K562 (cell line): ENCODE measurements at regions not wholly inside any gene's neighbourhood (a gene's known extent, or its start where the extent isn't known, plus 50 kb on each side); places are given as distances from the start of the nearest gene placed in this dataset.
A peak's percentile ranks its signal among the peaks of the same experiment; 100 is the strongest.

ENCODE experiments used
- ATAC-seq: fragments of 200-7000 bp; cut with Tn5 transposase; 3 replicates; pipeline ENCODE4 v1.9.1; 2020; ENCODE audit warnings: moderate library complexity
- BruUV-seq: library from RNA; stranded (reverse); fragments of 400-500 nt; replicated peaks from 2 replicates; lab custom pipeline; 2021; lab: Mats Ljungman, UMichigan
- CTCF ChIA-PET: fragments of 300-600 bp; formaldehyde crosslinking; extraction: SDS; loops from one replicate; lab custom pipeline; 2021; ENCODE audit warnings: low intra/inter-chr PET ratio; lab: Yijun Ruan, JAX
- POLR2A ChIA-PET: fragments of 300-600, 350-650 bp; sonication (Branson Sonifier 250); formaldehyde crosslinking; extraction: SDS; loops from one replicate; lab custom pipeline; 2021; ENCODE audit warnings: antibody characterized with exemption, inconsistent platforms; lab: Yijun Ruan, JAX
- DNase-seq, 4 experiments: peaks; one replicate each; pipeline versions ENCODE4 v3.0.0 to v3.0.0-alpha.2; 2011 to 2018; ENCODE audit warnings: low spot score in 3 of 4, mixed read lengths in 3 of 4; ENCODE audit errors: extremely low read depth in 1 of 4
- FAIRE-seq: peaks from 2 replicates; lab custom pipeline; 2011; peaks lifted over from hg19 to GRCh38; lab: Jason Lieb, UNC
- H2AFZ ChIP-seq: 2 replicates; pipeline ENCODE4 v1.6.0; 2011; ENCODE audit warnings: low read depth, low read length, control low read depth, inconsistent platforms
- H3K27ac ChIP-seq: fragments of 200-600 bp; 3 replicates; pipeline ENCODE4 v1.8.0; 2011; ENCODE audit warnings: low read depth, mild to moderate bottlenecking, control low read depth, inconsistent platforms, low read length, moderate library complexity, mixed read lengths; ENCODE audit errors: extremely low read depth
- H3K27me3 ChIP-seq, 2 experiments: fragments of 300-600 bp in 1 of 2; 2 replicates in 1 of 2; 3 replicates in 1 of 2; pipeline versions ENCODE4 v1.6.0 to v1.8.0; 2011; ENCODE audit warnings: inconsistent platforms in 2 of 2, low read length in 2 of 2, mild to moderate bottlenecking in 1 of 2, mixed read lengths in 1 of 2, moderate library complexity in 1 of 2; ENCODE audit not compliant: control insufficient read depth in 2 of 2, insufficient read depth in 2 of 2
- H3K36me3 ChIP-seq: fragments of 300-600 bp; 3 replicates; pipeline ENCODE4 v1.8.0; 2011; ENCODE audit warnings: mild to moderate bottlenecking, low read length, inconsistent platforms; ENCODE audit not compliant: control insufficient read depth, insufficient read depth
- H3K4me1 ChIP-seq, 2 experiments: fragments of 200-600 bp in 1 of 2; replicated peaks in 1 of 2; 2 replicates in 1 of 2; 3 replicates in 1 of 2; pipeline versions ENCODE4 v1.5.1 to v1.8.0; 2011; ENCODE audit warnings: inconsistent platforms in 2 of 2, low read length in 2 of 2, mild to moderate bottlenecking in 1 of 2, mixed read lengths in 1 of 2, moderate library complexity in 1 of 2; ENCODE audit not compliant: control insufficient read depth in 2 of 2, insufficient read depth in 2 of 2
- H3K4me2 ChIP-seq: 2 replicates; pipeline ENCODE4 v1.6.1; 2011; ENCODE audit warnings: low read length, control low read depth, inconsistent platforms, mixed read lengths; ENCODE audit not compliant: insufficient read depth
- H3K4me3 ChIP-seq: fragments of 200-600 bp; sonication (generic), shearing (Covaris generic); 2 replicates; pipeline ENCODE4 v1.5.1; 2016; ENCODE audit warnings: control low read depth, inconsistent platforms
- H3K79me2 ChIP-seq: fragments of 200-600 bp; 3 replicates; pipeline ENCODE4 v1.8.0; 2011; ENCODE audit warnings: low read length, inconsistent platforms; ENCODE audit not compliant: control insufficient read depth, insufficient read depth
- H3K9ac ChIP-seq, 2 experiments: 2 replicates each; pipeline versions ENCODE4 v1.6.0 to v1.6.1; 2011; ENCODE audit warnings: low read depth in 2 of 2, low read length in 2 of 2, control low read depth in 1 of 2, inconsistent platforms in 1 of 2, mild to moderate bottlenecking in 1 of 2, mixed read lengths in 1 of 2; ENCODE audit not compliant: insufficient read depth in 1 of 2
- H3K9me1 ChIP-seq: one replicate; pipeline ENCODE4 v1.6.0; 2011; ENCODE audit warnings: inconsistent platforms, mild to moderate bottlenecking, low read length, moderate library complexity; ENCODE audit not compliant: control insufficient read depth, insufficient read depth
- H3K9me3 ChIP-seq: replicated peaks from 2 replicates; pipeline ENCODE4 v1.5.1; 2011; ENCODE audit warnings: low read depth, low read length, inconsistent platforms; ENCODE audit not compliant: control insufficient read depth, insufficient read depth
- H4K20me1 ChIP-seq: replicated peaks from 2 replicates; pipeline ENCODE4 v1.6.1; 2011; ENCODE audit warnings: low read length, inconsistent platforms, mixed read lengths; ENCODE audit not compliant: control insufficient read depth, insufficient read depth
- CBFB ChIP-seq: sonication (generic); formaldehyde crosslinking; IDR thresholded peaks from 2 replicates; pipeline ENCODE4 v1.4.0; 2020; ENCODE audit warnings: mild to moderate bottlenecking, missing genetic modification reagents
- POU5F1 ChIP-seq: fragments of 150-350 bp; IDR thresholded peaks from 2 replicates; pipeline ENCODE4 v1.6.1; 2014; ENCODE audit warnings: borderline replicate concordance, low read length, low read depth, mild to moderate bottlenecking; ENCODE audit not compliant: partially characterized antibody
- ZBED1 ChIP-seq: IDR thresholded peaks from 2 replicates; pipeline ENCODE4 v1.6.1; 2014
- ZNF766 ChIP-seq: fragments of 200-800 bp; sonication (Bioruptor generic); conservative IDR thresholded peaks from 2 replicates; pipeline ENCODE4 v1.6.1; 2016; ENCODE audit warnings: missing genetic modification characterization, missing compliant biosample characterization
- WGBS: fragments of 100-300 bp; shearing (Covaris generic); methylation state at CpG from one replicate; pipeline ENCODE4 v1.1.6; 2016; ENCODE audit warnings: low coverage, mixed read lengths; ENCODE audit not compliant: insufficient coverage; ENCODE audit errors: missing lambda C conversion rate; 5-methylcytosine and 5-hydroxymethylcytosine counted together
- in situ Hi-C: fragments of 300-500 bp; cut with MboI; formaldehyde crosslinking; loops from 4 replicates; pipeline ENCODE4 v1.15.0; 2018; ENCODE audit warnings: inconsistent platforms, mixed read lengths
- intact Hi-C: fragments of 100-400 bp; cut with micrococcal nuclease; formaldehyde crosslinking; loops from 2 replicates; pipeline ENCODE4 v1.14.2; 2022
- TF ChIP-seq, protein P1 (sequence below): IDR thresholded peaks from 2 replicates; pipeline ENCODE4 v1.6.1; 2011; ENCODE audit not compliant: insufficient read length; ENCODE audit errors: extremely low read depth

DNA sequence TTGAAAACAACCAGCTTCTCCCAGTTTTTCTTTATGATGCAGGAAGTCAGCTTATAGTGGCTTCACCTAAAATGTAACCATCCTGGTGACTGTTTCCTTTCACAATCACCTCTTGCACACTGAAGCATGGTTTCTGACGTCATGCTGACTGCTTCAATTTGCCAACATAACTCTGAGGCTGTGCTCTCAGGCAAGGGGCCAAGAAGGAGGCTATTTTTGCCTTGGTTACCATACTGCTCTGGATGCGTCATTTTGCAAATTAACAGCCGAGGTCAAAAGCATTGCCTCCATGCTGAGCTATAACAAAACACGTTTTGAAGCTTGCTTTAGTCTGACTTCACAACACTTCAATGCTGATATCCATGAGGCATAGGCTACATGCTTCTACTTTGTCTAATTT is 397.8 kb downstream of the METTL4 start (continued):
- TF ChIP-seq, protein P1, sequence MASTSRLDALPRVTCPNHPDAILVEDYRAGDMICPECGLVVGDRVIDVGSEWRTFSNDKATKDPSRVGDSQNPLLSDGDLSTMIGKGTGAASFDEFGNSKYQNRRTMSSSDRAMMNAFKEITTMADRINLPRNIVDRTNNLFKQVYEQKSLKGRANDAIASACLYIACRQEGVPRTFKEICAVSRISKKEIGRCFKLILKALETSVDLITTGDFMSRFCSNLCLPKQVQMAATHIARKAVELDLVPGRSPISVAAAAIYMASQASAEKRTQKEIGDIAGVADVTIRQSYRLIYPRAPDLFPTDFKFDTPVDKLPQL, result no peak

DNA sequence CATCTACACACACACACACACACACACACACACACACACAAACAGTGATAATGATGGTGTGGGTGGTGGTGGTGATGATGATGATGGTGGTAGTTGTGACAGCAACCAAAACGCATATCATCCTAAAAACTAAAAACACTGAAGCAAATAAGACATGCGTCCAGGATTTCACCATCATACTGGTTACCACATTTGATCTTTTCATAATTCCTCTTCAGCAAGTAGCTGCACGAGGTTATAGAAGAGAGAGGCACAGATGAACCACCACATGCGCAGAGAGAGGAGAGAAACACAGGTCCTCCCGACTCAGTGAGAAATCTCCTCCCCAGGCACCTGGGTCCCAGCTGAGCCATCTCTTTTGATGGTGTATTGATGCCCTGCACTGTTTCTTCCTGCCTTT is 393.3 kb downstream of the METTL4 start:
- no peak overlapping the region for H2AFZ ChIP-seq
- H3K4me3 ChIP-seq, result no peak overlapping the region
- no peak for TF ChIP-seq ZBED1
- no peak for TF ChIP-seq CBFB (CRISPR knock-in tag)
- H3K79me2 ChIP-seq, result no peaks in the 10 kb centered on the region
- intact Hi-C loops (no loop called here), in situ Hi-C loops (no loop called here)
- H3K9me1 ChIP-seq, result no peaks in the 10 kb centered on the region
- H3K9ac ChIP-seq, result no peak overlapping the region
- ATAC-seq (no peak), FAIRE-seq (no peak), DNase-seq (no peak)
- no peaks in the 10 kb centered on the region for H3K9me3 ChIP-seq
- no peak overlapping the region for H3K27ac ChIP-seq
- H4K20me1 ChIP-seq, result no peaks in the 10 kb centered on the region
- POLR2A ChIA-PET, result no interaction called here
- no peaks in the 10 kb centered on the region for H3K36me3 ChIP-seq
- H3K4me1 ChIP-seq, result no peaks in the 10 kb centered on the region; a peak in 1 of 5 replicates
- H3K4me2 ChIP-seq, result no peak overlapping the region
- H3K27me3 ChIP-seq, result no peaks in the 10 kb centered on the region
- no TSS peak for BruUV-seq
- WGBS, result 13% methylated on average over 5 of the region's 5 CpGs
- CTCF ChIA-PET, result no interaction called here

DNA sequence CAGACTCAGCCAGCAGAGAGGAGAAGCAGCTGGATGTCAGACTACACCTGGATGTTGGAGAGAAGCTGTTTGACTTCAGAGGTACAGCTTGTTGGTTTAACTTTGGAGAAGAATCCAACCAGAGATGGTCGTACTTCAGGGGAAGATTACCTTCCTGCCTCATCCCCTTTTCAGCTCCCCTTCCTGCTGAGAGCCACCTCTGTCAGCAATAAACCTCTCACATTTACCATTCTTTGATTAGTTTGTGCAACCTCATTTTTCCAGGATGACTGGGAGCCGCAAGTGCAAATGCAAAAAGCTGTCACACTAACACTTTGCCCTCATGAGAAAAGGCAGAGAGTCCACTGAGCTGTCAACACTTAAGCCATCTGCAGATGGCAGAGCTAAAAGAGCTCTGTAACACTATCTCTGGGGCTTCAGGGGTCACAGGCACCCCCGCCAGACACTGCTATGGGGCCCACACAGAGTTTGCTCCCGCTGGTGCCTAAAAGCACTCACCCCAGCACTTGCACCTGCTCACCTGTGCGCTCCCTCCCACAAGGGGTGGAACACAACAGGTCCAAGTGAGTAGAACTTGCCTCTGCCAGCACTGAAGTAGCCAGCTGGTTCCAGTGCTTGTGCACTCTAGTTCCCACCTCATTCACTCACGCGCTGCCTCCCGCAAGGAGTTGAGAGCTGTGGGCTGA is 391.7 kb downstream of the METTL4 start:
- no TSS peak for BruUV-seq
- DNase-seq (no peak), ATAC-seq (no peak), FAIRE-seq (no peak)
- Histone ChIP-seq H2AFZ (no peak overlapping the region), H3K9me1 (no peaks in the 10 kb centered on the region), H3K79me2 (no peaks in the 10 kb centered on the region), H3K9ac (no peak overlapping the region), H3K4me1 (no peaks in the 10 kb centered on the region; a peak in 1 of 5 replicates), H3K9me3 (no peaks in the 10 kb centered on the region), H3K27ac (no peak overlapping the region), H3K4me2 (no peak overlapping the region), H3K27me3 (no peaks in the 10 kb centered on the region), H4K20me1 (no peaks in the 10 kb centered on the region), H3K36me3 (no peaks in the 10 kb centered on the region), H3K4me3 (no peak overlapping the region)
- WGBS, result 37% methylated on average over 8 of the region's 8 CpGs
- POLR2A ChIA-PET, result no interaction called here
- TF ChIP-seq POU5F1 (no peak), ZNF766 (peak; percentile 96)
- CTCF ChIA-PET, result no interaction called here
- intact Hi-C loops (no loop called here), in situ Hi-C loops (no loop called here)
